Smooth muscle cell of the brain vasculature (primary cell): ENCODE measurements at regions not wholly inside any gene's neighbourhood (a gene's known extent, or its start where the extent isn't known, plus 50 kb on each side); places are given as distances from the start of the nearest gene placed in this dataset.

Experiments used
- DNase-seq: peaks from one replicate; pipeline ENCODE4 v3.0.0-alpha.2; 2012; ENCODE audit warnings: low read depth, low spot score

DNA sequence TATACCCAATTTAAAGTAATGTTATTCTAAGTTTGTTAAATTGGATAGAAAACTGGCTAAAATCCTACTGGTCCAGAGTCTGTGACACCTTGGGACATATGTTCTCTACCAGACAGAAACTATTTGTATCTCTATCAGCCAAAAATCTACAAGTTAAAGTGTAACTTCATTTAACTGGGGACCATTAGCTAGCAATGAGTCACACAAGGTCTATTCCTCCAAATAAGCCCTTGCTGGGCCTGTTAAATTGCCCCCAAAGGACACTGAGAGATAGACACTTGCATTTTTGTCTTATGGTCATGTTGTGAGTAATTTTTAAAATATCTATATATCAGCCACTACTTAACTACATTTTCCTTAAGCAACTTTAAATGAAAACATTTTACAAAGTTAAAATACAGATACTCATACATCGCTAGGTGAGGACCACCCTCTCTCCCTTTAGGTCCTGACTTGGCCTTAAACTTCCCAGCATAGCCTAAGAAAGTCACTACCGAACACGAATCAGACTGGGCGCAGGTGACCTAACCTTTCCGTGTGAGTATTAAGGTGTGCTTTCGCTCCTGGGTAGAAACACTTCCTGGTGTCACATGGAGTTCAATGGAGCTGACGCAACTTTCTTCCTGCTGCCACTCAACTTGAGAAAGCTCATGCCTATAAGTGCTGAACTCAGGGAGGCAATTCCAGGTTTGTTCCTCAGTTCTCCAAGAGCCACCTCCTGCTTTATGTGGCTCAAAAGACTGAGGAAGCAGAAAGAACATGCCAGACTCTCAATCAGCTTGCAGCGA lies 249.1 kb downstream of the DIRAS2 start:
- no peak for DNase-seq

DNA sequence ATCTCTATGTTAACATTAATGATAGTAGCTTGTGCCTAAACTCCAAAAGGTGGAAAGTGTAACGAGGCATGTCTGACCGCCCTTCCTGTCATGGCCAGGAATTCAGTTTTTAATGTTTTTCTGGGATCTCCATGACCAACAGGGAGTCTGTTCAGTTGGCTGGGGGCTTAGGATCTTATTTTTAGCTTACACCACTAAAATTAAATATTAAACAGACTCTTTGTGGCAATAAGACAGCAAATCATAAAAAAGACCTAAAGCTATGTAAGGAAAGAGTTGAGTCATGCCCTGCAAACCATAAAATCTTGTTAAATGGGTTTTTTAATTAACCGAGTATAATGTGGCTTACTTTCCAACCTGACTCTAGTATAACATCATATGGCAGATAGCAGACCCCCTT lies 247.8 kb downstream of the DIRAS2 start:
- DNase-seq = no peak

DNA sequence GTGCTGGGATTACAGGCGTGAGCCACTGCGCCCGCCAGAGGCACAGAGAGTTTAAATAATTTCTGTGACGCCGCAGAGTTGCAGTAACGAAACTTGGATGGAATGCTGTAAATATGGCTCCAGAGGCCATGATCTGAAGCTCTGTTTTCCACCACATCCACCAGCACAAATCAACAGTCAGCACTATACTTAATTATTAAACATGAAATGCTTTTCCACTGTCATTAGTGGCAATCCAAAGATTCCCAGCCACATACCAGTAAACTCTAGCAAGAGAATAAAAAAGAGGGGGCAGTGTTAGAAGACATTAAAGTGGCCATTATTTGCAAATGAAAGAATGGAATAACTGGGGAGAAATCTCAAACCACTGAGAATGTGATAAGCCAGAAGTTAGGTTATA lies 242.5 kb downstream of the DIRAS2 start:
- no peak for DNase-seq

DNA sequence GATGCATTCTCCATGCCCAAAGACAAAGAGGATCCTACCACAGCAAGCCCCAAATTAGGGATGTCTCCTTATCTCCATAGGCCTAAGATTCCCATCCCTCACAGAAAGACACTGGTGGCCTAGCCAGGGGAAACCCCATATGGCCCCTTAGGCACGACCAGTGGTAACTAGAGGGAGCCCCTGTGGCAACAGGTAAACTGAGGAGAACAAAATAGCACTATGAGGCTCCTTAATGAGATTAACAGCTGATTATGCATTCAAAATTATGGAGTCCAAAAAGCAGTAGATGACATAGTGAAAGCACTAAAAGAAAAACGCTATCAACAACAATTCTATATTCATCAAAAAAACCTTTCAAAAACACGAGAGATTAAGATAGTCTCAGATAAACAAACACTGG lies 234.0 kb downstream of the DIRAS2 start:
- DNase-seq = no peak

DNA sequence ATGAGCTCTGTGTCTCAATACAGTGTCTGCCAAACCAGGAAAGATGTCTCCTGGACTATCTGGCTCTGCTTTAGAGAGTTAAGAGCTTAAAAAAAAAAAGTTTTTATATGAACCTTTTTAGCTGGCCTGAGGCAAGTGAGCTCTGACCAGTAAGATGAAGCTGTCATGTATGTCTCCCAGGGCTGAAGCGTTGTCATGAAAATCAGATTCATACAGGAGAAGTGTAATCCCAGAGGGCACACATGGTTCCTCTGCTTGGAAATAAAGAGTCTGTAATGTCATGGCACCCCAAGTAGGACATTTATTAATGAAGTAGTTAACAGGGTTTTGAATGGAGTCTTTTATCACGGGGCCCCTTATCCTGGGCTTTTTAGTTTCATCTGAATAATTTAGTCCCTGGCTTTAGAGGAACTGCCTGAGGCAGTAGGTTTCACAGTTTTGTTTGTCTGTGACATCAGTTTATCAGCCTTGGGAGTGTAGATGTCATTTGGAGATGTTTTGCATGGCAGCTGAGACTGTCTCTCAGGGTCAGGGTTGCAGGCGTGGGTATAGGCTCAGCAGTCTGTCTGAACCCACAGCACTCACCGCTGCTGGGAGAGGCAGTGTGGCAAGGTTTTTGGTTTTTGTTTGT lies 223.3 kb downstream of the DIRAS2 start:
- no peak for DNase-seq

DNA sequence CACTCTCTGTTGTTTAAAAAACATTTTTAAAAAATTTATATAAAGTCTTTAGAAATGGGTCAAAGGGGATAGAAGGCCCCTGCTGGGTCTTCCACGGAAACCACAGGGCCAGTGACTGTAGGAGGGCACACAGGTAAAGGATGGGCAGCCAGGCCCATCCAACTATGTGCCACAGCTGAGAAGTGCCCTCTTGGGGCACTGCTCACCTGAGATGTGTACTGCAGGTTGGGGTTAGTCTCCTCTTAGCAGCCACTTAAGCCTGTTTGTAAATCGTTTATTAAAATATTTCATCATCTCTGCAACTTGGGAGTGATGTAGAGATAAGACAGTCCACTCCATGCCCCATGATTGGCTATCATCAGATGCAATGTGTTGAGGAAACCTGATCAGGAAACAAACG lies 222.4 kb downstream of the DIRAS2 start:
- DNase-seq = no peak

DNA sequence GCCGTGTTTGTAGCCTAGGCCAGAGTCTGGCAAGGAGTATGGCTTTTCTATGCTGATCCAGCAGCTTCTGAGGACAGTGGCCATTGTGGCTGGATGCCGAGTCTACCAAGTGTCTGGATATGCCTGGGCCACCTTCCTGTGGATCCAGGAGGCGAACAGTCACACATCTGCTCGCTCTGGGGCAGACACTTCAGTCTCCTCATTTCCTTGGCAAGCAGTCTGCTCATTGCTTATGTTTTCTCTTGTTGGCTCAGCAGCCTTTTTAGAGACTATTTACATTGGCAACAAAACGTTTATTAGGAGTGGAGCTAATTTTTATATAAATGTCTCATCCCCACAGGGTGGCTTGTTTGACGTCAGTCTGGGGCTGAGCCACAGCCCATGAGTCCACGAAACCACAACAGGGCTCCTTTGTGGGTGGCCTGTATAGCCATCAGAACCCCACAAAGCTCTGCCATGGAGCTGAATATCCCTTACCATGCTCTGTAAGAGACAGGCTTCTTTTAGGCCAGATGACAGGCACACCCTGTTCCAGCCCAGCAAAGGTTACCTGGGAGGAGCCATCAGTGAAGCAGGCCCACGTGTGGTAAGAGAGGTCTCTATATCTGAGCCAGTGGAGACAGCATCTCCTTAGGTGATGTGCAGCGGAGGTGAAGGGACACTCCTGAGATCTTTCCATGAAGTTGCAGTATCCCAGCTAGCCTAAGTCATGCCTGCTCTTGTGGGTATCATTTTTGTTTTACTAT lies 221.7 kb downstream of the DIRAS2 start:
- DNase-seq = peak; percentile 62

DNA sequence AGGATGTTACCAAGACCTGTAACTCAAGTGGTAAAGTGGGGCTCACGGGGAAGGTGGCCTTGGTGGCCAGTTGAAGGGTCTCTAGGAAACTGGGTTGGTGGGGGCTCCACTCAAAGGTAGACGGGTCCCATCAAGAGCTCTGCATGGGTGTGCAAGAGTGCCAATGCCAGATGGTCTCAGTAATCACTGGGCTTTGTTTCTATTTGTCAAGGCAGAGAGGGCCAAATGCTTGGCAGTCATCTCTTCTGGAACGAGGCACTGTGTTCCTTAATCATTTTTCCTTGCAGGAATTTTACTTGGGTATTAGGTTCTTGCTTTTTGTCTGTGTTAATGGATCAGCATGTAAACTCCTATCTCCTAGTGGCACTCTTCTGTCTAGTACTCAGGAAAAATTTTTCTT lies 220.8 kb downstream of the DIRAS2 start:
- no peak for DNase-seq

DNA sequence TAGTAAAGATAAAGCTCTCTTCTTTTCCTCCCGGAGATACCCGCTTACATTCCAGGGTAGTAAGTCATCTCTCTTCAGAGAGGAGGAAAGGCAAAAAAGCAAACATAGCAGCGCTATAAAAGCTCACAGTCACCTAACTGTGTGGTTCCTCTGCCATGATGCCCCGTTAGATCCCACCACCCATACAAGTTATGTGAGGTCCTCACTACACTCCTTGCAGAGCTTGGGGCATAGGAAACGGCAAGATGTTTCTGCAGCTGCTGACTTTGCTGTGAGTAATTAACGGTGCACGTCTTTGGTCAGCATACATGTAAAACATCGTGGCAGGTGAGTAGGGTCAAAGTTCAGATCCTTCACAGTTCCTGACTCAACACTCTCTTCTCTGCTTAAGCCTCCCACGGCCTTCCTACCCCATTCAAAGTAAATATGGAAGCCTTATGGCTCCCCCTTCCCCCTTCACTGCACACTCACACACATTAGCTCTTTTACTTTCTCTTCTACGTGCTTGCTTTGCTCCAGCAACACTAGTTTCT lies 218.9 kb downstream of the DIRAS2 start:
- DNase-seq = no peak

DNA sequence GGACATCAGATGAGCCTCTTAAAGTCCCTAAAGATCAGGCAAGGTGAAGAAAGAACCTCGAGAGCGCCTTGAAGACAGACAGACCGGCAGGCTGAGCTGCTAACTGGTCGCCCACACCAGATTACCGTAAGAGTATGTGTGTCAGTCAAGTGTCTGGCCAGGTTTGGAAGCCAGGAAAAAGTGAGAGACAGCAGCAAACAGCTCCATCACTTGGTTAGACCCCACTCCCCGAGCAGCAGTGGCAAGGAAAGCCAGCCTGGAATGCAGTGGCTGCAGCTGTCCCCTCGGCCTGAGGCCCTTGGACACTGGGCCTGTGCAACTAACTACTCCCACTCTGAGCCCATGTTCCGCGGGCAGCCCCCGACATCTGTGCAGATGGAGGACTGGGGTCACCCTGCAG lies 214.1 kb downstream of the DIRAS2 start:
- DNase-seq = no peak

DNA sequence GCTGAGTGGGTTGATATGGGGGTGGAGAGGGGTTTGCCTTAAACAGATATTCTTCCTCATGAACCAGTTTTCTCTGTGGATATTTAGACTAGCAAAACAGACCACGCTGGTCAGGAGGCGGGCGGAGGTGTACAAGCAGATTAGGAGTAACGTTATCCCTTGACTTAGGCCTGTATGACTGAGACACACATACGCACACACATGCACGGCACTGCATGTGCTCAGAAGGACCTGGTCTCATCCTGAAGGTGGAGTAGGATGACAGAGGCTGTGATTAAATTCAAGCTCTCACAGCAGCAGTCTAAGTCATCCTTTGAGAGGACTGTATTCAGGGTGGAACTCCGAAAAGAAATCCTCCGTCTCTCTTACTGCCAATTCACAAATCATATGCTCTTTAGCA lies 209.7 kb downstream of the DIRAS2 start:
- no peak for DNase-seq

DNA sequence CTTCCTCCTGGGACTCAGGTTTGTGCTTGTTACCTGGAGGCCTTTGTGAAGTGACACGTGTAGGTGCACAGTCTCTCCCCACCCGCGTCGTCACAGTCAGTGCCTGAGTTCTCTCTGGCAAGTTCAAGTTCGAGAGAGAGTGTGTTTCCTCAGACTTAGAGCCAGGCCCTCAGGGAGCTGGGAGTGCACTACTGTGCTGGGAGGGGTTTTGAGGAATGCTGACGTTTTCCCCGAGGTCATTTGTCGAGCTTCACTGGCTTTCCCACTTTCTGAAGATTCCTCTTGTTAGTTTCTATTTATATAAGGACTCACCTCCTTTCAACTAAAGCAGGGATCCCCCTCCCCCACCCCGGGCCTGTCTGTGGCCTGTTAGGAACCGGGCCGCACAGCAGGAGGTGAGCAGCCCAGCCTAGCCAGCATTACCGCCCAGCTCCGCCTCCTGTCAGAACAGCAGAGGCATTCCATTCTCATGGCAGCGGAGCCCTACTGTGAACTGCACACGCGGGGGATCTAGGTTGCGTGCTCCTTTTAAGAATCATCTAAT lies 209.2 kb downstream of the DIRAS2 start:
- DNase-seq = peak; percentile 75

DNA sequence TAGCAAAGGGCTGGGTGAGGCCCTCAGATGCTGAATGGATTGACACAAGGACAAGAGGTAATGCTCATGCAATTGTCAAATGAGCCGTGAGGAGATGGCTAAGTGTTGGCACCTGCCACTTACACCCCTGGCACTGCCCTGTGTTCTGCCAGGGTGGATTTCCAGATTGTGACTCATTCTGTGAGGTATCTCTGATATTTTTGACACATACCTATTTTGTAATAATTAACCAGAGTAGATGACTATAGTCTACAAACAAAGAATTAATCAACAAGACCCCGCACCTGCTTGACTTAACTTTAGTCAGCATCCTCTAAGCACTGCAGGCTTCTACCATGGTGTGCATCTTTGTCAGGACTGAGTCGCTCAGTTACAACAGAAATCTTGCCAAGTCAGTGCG lies 200.8 kb downstream of the DIRAS2 start:
- DNase-seq = no peak

DNA sequence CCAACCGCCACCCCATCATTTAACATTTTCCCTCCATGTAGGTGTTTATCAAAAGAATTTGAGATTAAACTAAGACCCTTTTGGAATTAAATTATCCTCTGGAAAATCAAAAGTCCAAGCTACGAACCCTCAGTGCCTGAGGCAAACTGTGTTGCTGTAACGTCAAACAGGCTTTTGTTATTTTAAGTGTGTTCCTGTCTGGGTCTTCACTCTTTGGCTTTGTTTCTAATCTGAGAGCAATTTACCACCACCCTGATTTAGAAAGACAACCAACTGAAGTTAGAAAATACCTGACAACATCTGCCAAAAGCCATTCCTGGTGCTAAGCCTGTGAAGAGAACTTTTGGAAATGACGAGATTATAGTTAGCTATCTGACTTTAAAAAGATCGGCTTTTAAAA lies 199.9 kb downstream of the DIRAS2 start:
- no peak for DNase-seq

DNA sequence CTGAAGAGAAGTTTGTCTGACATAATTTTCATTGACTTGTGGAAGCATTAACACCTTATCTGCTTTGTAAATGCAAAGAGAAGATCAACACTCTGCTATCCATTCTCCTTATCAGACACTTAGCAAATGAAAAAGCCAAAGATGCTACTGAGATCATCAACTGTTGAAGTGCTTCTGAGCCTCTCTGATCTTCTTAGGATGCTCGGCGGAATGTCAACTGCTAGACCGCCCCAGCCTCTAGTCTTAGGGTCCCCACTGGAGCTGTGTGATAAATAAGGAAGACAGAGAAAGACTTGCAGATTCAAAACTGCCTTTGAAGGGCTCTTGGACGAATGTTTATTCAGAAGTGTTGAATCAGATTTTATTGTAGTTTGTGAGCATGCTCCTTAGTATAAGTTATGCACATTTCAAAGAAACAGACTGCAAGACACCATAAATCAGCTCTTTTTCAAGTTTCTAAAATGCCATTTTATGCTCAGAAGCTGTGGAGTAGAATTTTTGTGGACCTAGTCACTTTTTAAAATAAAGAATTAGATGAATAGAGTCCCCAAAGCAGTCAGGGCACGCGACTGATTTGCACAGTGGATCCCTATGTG lies 197.9 kb downstream of the DIRAS2 start:
- no peak for DNase-seq

DNA sequence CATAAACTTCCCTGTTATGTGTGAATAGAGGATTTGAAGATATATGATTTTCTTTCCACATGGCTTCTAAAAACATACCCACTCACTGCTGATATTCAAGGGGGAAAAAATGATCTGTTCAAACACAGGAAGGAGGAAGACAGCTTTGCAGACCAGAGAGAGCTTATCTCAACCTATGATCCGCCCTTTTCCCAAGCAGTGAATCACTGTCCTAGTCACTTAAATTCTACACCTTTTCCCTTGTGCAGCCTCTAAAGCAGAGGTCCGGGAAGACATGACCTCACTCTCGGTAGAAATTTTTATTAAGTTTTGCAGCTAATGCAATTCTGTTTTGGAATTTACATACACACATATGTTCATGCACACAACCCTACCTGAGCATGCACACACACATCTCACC lies 197.2 kb downstream of the DIRAS2 start:
- DNase-seq = no peak

DNA sequence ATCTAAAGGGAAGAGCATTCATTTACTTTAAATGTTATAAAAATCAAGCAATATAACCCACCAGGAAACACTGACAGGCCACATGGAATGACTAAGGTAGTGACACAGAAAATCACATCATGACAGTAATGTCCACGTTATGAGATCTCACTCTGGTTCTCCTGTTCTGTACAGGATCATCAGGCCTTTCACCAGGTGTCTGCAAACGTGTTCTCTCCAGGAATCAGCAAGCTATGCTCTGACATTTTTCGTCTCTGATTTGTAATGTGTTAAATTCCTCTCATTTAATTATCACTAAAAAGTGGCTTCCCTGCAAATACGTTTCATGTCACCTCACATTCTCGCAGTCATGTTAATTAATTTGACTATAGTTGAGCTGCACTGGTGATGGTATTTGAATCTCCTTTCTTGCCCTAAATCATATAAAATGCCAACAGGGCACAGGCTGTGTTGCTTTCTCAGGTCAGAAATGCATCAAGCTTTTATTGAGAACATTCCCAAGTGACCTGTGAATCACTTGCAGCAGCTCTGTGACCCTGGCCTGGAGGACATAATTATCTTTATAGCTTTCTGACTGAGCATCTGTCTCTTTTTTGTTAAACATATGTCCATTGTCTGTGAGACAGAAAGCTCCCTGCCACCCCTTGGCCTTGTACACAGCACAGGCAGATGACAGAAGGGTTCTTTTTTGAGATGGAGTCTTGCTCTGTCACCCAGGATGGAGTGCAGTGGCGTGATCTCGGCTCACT lies 196.2 kb downstream of the DIRAS2 start:
- no peak for DNase-seq

DNA sequence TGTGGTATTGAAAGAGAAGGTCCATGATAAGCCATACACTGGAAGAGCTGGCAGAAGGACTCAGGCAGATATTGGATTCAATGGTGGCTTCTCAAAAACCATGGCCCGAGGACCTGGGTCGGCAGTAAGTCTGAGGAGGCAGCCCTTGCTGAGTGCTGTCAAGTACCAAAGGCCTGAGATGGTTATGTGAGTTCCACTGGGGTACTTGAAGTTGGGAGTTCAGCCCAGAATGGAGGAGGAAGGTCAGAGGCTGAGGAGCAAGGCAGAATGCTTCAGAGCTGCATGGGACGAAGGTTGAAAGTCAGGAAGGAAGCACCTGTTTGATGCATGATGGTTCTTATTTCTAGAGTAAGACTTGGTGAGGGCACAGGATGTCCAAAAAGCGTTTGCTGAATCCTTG lies 194.9 kb downstream of the DIRAS2 start:
- no peak for DNase-seq

DNA sequence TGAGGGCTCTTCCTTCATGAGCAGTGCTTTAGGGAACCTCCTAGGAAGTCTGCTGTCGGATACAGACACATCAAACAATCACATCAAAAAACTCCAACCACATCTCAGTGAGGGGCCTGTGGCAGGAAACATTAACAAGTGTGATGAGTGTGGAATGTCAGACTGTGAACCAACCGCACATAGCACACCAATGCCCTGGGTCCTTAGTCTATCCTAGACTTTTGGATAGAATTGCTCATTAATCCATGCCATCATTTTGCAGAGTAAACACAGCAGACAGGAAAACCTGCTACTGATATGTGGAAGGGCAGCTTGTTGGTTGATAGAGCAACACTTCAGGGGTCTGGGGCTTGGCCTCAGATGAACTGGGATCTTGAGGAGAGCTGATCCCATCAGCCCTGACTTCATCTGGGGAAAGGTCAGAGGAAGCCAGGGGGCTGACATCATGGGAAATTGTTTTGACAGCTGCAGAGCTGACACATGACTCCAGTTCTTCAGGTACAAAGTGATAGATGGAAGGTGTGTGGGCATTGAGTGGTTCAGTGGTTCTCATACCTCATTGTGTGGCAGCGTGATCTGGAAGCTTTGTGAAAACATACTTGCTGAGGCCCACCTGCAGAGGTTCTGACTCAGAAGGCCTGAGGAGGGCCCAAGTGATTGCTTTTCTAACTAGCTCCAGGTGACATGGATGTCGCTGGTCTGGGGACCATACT lies 193.3 kb downstream of the DIRAS2 start:
- DNase-seq = no peak

DNA sequence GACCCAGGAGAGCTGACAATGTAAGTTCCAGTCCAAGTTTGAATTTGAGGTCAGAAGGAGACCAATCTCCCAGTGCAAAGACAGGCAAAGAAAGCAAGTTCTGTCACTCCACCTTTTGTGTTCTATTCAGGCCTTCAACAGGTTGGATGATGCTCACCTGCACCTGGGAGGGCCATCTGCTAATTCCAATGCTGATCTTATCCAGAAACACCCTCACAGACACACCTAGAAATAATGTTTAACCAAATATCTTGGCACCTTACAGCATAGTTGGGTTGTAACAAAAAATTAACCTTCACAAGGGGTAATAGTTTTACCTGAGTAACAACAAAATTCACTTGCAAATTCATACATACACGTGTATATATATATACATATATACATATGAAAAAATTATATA lies 190.8 kb downstream of the DIRAS2 start:
- no peak for DNase-seq

DNA sequence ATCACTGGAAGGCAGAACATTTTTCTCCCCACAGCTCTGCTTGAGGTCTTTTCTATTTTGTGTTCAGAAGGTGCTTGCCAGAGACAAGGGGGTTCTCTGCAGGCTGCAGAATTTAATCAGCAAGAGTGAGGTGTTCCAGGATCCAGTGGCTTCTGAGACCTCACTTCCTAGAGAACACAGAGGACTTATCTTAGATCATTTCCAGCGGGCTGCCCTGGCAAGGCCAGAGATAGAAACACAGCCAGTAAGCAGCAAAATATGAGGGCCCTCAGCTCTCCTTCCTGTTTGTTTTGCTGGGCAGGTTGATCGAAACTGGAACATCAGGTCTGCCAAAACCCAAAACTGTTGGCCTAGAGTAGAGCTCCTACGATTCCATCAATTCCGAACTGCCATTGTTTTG lies 187.3 kb downstream of the DIRAS2 start:
- DNase-seq = no peak
